Panc1 (cell line): ENCODE measurements at regions not wholly inside any gene's neighbourhood (a gene's known extent, or its start where the extent isn't known, plus 50 kb on each side); places are given as distances from the start of the nearest gene placed in this dataset.

Experiments
- TF ChIP-seq, protein P1 (sequence below): fragments of 450-650 bp; IDR thresholded peaks from 2 replicates; pipeline ENCODE4 v1.5.1; 2017; ENCODE audit warnings: mild to moderate bottlenecking
- TF ChIP-seq, protein P2 (sequence below), 2 experiments: IDR thresholded peaks; 2 replicates each; pipeline ENCODE4 v1.6.1; 2011 to 2012; ENCODE audit warnings: low read depth in 2 of 2, control low read depth in 1 of 2, low read length in 1 of 2, mild to moderate bottlenecking in 1 of 2, moderate library complexity in 1 of 2; ENCODE audit not compliant: insufficient read depth in 1 of 2

DNA sequence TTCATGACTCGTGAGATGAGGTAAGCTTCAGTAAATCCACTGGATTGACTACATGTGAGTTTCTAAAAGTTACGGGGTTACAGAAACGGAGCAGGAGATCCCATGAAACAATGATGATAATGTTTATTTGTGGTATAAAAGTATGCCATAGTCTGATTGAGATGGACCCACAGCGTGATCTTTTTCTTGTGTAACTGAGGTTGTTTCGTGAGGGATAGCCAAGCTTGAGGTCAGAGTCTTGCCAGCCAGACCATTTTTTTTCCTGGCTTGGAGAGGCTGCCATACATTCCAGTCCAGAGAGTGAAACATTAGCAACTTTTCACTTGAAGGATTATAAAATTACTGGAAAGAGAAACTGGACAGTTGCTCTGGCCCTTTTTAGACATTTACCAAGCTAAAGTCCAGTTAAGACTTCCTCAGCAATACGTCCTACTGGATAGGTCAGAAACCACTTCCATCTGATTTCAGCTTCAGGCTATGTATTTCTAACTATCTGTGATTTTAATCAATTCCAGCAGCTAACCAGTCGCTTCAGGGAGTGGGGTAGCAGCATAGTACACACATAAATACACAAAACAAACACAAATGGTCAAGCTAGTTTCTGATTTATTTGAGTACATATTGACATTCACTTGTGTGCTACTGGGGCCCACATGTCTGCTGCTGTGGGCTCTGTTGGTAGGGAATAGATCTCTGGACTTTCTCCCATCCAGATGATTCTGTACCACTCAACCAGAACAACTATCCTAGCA lies 194.6 kb downstream of the POSTN start:
- TF ChIP-seq, protein P1, sequence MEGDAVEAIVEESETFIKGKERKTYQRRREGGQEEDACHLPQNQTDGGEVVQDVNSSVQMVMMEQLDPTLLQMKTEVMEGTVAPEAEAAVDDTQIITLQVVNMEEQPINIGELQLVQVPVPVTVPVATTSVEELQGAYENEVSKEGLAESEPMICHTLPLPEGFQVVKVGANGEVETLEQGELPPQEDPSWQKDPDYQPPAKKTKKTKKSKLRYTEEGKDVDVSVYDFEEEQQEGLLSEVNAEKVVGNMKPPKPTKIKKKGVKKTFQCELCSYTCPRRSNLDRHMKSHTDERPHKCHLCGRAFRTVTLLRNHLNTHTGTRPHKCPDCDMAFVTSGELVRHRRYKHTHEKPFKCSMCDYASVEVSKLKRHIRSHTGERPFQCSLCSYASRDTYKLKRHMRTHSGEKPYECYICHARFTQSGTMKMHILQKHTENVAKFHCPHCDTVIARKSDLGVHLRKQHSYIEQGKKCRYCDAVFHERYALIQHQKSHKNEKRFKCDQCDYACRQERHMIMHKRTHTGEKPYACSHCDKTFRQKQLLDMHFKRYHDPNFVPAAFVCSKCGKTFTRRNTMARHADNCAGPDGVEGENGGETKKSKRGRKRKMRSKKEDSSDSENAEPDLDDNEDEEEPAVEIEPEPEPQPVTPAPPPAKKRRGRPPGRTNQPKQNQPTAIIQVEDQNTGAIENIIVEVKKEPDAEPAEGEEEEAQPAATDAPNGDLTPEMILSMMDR = no peak
- TF ChIP-seq, protein P2, sequence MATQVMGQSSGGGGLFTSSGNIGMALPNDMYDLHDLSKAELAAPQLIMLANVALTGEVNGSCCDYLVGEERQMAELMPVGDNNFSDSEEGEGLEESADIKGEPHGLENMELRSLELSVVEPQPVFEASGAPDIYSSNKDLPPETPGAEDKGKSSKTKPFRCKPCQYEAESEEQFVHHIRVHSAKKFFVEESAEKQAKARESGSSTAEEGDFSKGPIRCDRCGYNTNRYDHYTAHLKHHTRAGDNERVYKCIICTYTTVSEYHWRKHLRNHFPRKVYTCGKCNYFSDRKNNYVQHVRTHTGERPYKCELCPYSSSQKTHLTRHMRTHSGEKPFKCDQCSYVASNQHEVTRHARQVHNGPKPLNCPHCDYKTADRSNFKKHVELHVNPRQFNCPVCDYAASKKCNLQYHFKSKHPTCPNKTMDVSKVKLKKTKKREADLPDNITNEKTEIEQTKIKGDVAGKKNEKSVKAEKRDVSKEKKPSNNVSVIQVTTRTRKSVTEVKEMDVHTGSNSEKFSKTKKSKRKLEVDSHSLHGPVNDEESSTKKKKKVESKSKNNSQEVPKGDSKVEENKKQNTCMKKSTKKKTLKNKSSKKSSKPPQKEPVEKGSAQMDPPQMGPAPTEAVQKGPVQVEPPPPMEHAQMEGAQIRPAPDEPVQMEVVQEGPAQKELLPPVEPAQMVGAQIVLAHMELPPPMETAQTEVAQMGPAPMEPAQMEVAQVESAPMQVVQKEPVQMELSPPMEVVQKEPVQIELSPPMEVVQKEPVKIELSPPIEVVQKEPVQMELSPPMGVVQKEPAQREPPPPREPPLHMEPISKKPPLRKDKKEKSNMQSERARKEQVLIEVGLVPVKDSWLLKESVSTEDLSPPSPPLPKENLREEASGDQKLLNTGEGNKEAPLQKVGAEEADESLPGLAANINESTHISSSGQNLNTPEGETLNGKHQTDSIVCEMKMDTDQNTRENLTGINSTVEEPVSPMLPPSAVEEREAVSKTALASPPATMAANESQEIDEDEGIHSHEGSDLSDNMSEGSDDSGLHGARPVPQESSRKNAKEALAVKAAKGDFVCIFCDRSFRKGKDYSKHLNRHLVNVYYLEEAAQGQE (IDR thresholded peaks at IDR 0.05; ENCODE audit: insufficient read depth in 1 of 2, low read depth in 2 of 2, low read length in 1 of 2) = no peak
